Renal cortex interstitium (tissue), 11 donors: ENCODE measurements at regions not wholly inside any gene's neighbourhood (a gene's known extent, or its start where the extent isn't known, plus 50 kb on each side); places are given as distances from the start of the nearest gene placed in this dataset.

ENCODE experiments used
- DNase-seq, 11 donors: peaks; one replicate each; pipeline ENCODE4 v3.0.0-alpha.2; 2013; ENCODE audit warnings: low read depth in 9 of 11, low spot score in 4 of 11; ENCODE audit errors: extremely low read depth in 1 of 11

DNA sequence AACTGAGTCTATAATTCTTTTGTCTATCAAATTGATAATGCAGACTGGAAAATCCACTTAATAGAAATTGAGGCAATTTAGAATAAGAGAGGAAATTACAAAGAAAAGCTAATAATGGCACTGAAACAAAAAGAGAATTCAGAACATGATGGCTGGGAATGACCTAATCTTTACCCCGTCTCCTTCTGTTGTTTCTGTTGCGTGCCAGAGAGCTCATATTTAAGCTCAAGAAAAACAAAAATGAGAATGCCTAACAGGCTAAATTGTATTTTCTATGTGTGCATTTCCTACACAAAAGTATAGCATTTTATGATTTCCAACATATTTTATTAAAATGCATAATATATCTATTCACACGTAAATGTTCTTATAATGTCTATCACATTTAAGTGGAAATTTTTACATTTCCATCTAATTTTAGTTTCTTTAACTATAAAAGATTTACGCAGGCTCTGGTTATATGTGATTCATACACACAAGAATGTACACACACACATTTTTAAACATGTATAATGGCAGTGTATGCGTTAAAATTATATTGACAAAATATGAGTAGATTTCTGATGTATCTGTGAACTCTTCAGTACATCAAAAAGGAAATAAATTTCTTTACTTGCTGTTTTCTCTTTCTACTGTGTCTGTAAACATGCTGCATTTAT lies 432.3 kb downstream of the SLITRK6 start:
- no peak for DNase-seq

DNA sequence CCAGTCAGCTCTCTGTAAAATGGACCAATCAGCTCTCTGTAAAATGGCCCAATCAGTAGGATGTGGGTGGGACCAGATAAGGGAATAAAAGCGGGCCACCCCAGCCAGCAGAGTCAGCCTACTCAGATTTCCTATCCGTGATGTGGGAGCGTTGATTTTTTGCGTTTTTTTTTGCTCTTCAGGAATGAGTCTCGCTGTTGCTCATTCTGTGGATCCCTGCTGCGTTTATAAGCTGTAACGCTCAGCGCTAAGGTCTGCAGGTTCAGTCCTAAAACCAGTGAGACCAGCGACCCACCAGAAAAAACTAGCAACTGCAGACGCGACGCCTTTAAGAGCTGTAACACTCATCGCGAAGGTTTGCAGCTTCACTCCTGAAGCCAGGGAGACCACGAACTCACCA lies 435.7 kb downstream of the SLITRK6 start:
- DNase-seq: no peak

DNA sequence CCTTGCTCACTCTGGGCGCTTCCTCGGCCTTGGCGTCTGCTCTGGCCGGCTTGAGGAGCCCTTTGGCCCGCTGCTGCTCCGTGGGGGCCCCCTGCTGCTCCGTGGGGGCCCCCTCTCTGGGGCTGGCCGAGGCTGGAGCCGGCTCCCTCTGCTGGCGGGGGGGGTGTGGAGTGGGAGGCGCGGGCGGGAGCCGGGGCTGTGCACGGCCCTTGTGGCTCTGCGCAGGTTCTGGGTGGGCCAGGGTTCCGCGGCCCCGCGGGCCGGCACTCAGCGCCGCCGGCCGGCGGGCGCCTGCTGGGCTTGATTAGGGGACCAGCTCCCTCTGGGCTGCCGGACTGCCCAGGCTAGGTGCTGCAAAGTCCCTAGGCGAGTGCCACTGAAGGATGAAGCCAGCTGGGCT lies 436.2 kb downstream of the SLITRK6 start:
- no peak for DNase-seq

DNA sequence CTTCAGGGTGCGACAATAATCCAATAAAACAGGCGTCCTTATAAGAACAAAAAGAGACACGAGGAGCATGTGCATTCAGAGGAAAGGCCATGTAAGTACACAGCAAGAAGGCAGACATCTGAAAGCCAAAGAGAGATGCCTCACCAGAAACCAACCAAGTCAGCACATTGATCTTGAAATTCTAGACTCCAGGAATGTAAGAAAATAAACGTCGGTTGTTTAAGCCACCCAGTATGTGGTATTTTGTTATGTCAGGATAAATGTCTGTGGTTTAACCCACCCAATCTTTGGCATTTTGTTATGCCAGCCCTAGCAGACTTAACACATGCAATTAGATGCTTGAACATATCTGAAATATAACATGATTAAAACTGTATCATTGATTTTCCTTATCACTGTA lies 452.0 kb downstream of the SLITRK6 start:
- DNase-seq: no peak

DNA sequence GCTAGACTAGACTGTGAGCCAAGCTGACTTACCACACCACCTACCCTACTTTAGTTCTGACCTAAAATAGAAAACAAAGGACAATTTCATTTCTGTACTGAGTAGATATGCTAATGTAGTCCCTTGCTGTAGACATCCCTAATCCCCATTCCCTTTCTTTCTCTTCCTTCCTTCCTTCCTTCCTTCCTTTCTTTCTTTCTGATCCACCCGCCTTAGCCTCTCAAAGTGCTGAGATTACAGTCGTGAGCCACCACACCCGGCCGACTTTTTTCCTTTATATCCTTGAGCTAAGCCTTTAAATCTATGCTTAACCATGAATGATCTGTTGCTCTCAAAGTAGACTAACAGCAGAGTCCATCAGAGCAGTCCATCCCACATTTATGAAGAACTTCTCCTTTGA lies 465.0 kb downstream of the SLITRK6 start:
- DNase-seq: no peak

DNA sequence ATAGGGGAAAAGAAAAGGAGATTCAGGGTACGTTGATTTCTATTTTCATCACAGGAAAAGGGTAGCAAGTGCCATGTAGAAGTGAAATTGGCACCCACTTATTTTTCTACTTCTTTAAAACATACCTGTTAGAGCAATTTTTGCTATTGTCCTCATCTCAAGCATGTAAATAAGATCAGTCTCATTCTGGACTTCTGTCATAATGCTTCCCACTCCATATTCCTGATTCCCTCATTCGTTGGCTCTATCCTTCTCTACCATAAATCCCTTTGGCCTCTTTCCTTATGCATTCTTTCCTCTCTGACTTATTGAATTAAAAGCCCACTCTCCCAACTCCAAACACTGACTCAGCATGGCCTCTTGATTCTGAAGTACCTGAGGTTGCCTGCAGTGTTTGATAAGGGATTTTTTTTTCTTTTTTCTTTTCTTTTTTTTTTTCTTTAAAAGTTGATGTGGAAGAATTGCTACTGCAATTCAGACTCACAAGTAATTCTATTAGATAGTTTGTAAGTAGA lies 465.7 kb downstream of the SLITRK6 start:
- DNase-seq: no peak

DNA sequence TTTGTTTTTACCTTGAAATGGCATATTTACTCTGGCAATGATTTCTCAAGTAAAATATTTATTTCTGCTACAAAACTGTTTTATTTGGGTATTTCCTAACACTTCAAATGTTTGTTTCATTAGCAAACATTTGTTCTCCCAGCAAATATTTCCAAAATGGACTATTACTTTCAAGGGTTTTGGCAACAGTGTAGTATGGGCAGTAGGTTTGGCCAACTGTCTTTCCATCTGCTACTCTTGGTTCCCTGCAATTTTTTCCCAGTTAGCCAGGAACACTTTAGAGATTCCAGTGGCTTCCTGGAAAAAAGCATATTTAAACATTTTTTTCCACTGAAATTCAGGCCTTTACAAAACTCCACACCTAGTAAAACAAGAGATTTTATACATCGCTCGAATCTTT lies 466.6 kb downstream of the SLITRK6 start:
- no peak for DNase-seq

DNA sequence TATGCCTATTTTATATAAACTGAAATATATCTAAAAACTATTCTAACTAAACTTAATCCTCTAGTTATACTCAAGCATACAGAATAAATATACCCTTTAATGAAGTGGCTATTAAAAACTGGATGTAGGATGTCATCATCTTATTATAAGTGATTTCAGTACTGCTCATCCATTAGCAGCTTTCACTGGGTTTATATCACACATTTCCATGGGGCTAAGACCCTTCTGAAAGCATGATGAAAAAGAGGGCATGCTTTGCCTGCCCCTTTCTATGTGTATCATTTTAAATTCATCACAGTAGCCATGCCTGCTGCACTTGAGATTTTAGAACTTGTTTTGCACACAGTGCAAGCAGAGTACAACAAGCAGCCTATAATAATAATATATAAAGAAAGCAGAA lies 477.5 kb downstream of the SLITRK6 start:
- DNase-seq: no peak

DNA sequence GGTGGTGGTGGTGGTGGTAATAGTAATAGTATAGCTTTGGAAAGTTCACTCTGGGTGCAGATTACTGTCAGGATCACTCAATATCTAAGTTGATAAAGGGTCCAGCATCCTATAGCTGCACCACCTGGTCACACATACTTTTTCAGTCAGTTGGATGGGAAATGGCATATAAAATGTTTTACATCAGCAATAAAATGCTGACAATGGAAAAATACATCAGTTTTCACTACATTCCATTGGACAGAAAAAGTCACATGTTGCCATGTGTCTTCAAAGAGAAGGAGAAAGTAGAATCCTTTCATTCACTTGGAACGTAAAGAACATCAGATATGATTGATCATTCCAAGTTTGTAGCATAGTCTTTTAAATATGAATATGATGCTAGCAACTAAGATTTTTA lies 481.4 kb downstream of the SLITRK6 start:
- DNase-seq: no peak

DNA sequence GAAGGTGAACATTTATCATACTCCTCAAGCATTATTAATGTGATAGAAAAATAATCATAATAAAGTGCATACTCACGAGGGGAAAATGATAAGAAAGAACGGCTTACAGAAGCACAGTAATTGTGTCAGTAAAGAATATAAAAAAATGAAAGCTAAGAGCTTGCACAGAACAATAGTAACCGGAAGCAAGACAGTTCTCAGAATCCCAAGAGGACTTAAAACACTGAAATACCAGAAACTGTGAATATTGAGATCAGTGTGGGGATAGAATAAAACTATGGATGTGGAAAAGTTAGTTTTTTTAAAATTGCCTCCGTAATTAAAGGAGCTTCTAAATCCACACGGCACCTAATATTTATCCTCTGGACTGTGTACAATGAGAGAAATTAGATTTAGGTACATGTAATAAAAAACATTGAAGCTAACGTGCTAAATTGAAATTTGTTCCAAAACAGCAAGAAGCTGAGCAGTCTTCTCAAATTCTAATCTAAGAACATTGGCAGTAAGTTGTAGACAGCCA lies 482.7 kb downstream of the SLITRK6 start:
- DNase-seq: no peak

DNA sequence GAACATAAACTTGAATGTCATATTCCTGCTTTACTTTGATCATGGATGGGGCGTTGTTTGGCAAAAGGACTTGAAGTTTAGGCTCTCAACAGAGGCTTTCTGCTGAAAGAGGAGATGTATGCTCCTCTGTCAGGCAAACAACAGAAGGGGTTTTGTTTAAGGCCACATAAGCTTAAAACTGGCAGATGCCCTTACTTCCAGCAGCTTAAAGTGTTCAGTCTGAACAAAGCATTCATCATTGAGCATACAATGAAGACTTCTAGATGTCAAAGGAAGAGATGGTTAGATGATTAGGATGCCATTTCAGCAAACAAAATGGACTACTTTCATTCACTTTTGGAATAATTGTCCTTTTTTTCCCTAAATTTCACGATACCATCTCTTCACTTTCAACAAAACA lies 484.5 kb downstream of the SLITRK6 start:
- DNase-seq: no peak

DNA sequence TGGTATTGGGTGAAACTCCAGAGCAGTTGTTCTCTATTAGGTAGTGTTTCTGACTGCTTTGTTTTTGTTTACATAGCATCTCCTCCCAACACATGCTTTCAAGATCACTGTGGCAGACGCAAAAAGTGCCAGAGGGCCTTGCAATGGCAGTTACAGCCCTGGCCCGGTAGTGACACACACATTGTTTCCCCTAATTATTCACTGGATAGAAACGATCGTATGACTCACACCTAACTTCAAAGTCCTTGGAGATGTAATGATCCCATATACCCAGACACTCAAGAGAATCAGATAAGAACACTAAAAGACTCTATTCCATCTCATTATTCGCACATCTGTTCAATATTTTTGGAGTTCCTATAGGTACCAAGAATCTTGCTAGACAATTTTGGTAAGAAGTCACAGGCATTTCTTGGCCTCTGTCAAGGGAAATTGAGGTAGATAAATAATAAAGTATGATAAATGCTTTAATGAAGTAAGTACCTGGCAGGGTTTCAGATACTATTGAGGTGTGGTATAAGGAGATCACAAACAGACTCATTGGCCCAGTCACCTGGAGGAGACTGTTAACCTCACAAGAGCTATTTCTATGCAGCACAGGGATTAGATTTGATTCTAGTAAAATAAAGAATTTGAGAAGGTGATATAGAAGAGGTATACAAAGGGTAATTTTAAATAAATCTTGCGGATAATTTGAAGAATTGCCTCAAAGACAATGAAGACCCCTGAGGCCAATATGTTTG lies 485.3 kb downstream of the SLITRK6 start:
- DNase-seq: no peak

DNA sequence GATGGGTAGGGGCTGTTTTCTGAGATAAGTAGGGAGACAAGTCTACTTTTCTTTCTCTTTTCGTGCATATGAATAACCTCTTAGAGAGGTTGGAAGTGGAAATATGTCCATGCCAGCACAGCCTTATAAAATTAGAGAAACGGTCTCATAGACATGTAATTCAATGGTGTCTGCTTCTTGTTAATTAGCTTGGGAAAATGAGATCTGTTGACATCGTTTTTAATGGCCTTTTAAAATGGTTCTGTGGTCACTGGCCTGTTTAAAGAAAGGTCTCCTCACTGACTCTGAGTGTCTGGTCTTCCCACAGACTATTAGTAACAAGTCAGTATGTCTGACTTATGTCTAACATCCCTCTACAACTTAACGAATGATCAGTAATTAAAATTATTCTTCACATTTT lies 487.1 kb downstream of the SLITRK6 start:
- no peak for DNase-seq

DNA sequence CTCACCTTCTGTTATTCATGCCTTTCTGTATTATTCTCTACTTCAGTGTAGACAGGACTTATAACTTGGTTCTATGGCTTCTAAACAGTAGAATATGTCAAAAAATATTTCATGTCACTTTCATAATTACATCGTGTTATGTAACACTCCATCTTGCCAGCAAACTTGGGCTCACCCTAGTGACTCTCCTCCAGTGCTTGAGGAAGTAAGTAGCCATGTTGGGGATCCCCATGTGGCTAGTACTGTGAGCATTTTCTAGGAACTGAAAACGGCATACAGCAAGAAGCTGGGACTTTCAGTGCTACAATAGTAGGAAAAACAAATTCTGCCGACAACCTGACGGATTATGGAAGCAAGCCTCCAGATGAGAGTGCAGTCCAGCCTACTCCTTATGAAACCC lies 495.6 kb downstream of the SLITRK6 start:
- no peak for DNase-seq

DNA sequence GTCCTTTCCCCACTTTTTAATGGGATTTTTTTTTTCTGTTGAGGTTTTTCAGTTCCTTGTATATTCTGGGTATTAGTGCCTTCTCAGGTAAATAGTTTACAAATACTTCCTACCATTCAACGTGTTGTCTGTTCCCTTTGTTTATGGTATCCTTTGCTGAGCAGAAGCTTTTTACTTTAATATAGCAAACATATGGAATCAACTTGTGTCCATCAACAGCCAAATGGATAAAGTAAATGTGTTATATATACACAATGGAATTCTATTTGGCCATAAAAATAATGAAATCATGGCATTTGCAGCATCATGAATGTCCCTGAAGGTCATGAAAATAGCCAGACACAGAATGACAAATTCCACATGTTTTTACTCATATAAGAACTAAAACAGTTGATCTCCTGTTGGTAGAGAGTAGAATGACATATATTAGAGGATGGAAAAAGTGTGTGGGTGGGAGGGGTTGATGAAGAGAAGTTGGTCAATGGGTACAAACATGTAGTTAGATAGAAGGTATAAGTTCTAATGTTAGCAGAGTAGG lies 500.8 kb downstream of the SLITRK6 start:
- DNase-seq: no peak

DNA sequence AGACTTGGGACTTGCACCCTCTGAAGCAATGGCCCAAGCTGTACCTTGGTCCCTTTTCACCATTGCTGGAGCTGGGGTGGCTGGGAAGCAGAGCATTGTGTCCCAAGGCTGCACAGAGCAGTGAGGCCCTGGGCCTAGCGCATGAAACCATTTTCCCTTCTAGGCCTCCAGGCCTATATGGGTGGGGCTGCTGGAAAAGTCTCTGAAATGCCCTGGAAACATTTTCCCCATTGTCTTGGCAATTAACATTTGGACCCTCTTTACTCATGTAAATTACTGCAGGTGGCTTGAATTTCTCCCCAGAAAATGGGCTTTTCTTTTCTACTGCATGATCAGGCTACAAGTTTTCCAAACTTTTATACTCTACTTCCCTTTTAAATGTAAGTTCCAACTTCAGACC lies 510.5 kb downstream of the SLITRK6 start:
- DNase-seq: no peak

DNA sequence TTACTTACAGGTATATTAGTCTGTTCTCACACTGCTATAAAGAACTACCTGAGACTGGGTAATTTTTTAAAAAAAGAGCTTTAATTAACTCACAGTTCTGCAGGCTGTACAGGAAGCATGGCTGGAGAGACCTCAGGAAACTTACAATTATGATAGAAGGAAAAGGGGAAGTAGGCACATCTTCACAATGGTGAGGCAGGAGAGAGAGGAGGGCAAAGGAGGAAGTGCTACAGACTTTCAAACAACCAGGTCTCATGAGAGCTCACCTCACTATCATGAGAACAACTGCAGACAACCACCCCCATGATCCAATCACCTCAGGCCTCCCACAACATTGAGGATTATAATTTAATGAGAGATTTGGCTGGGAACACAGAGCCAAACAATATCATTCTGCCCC lies 511.7 kb downstream of the SLITRK6 start:
- DNase-seq: no peak

DNA sequence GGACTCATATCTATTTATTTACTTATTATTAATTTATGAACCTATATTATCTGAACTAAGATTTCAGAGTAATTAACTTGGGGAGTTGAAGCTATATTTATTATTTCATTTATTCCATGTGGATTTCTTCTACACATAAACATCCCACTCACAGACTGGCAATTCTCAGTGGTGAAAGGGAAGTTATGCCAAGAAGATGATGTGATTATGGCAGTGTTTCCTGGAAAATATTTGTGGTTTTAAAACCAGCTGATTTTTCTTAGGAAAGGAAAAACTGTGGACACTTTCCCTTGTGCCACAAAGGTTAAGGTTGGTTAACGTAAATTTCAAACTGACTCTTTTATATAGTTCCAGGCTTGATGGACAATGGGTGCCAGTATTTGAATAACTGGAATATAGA lies 513.1 kb downstream of the SLITRK6 start:
- no peak for DNase-seq

DNA sequence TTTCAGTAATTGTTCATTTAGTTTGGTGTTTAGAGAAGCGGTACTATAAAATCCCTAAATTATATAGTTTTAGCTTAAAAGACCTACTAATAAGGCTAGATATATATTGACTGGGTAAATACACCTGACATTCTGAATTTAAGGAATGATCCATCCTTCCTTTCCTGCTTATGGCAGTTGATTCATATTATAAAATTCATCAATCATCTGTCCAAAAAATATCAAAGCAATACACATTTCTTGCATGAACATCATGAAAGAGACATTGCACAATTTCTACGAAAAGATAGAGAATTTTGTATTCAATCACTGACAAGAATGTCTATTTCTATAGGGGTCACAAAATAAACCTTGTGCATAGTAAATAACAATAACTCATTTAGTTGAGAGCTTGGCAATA lies 514.9 kb downstream of the SLITRK6 start:
- no peak for DNase-seq

DNA sequence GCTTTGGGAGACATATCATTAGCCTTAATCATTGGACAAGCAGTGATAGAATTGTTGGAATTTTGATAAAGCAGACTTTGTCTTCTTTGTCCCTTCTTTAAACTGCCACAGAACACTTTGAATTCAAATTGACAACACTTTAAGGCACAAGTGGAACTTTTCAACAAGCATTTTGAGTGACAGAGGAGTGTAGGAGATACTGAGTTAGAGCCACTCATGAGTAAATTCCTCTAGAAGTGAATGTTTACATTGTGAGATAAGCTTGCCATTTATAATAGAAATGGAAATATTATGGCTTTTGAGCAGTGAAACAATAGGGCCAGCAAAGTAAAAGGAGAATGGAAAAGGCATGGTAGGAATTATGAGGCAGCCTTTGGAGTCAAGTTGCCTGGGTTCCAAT lies 515.8 kb downstream of the SLITRK6 start:
- DNase-seq: no peak
